Testis (tissue), 2 donors: ENCODE measurements at regions not wholly inside any gene's neighbourhood (a gene's known extent, or its start where the extent isn't known, plus 50 kb on each side); places are given as distances from the start of the nearest gene placed in this dataset.

Experiments
- DNase-seq: peaks from one replicate; pipeline ENCODE4 v3.0.0-alpha.2; 2019
- H3K27ac ChIP-seq, 2 donors: fragments of 200-600 bp; sonication (generic); one replicate each; pipeline ENCODE4 v1.5.1; 2019
- H3K27me3 ChIP-seq: fragments of 200-600 bp; sonication (generic); one replicate; pipeline ENCODE4 v1.5.1; 2019
- H3K36me3 ChIP-seq: fragments of 200-600 bp; sonication (generic); one replicate; pipeline ENCODE4 v1.5.1; 2017; ENCODE audit warnings: low read depth; ENCODE audit errors: missing control alignments
- H3K4me1 ChIP-seq: fragments of 200-600 bp; sonication (generic); one replicate; pipeline ENCODE4 v1.5.1; 2019
- H3K4me3 ChIP-seq, 2 donors: fragments of 200-600 bp; sonication (generic); one replicate each; pipeline ENCODE4 v1.5.1; 2017 to 2019
- H3K9me3 ChIP-seq: fragments of 200-600 bp; sonication (generic); one replicate; pipeline ENCODE4 v1.5.1; 2017
- CTCF ChIP-seq, 3 experiments: fragments of 450-650 bp in 2 of 3; fragments of 200-600 bp in 1 of 3; sonication (generic) in 1 of 3; IDR thresholded peaks; one replicate each; pipeline ENCODE4 v1.5.1; 2016 to 2019; ENCODE audit warnings: antibody characterized with exemption in 3 of 3, mild to moderate bottlenecking in 2 of 3, moderate library complexity in 1 of 3
- POLR2A ChIP-seq: fragments of 450-650 bp; IDR thresholded peaks from one replicate; pipeline ENCODE4 v1.6.1; 2017; ENCODE audit warnings: antibody characterized with exemption, mild to moderate bottlenecking, moderate library complexity
- WGBS, 2 donors: methylation state at CpG; one replicate each; pipeline ENCODE4 v1.1.5; 2018; 5-methylcytosine and 5-hydroxymethylcytosine counted together
- intact Hi-C: fragments of 100-400 bp; cut with DNase I; formaldehyde crosslinking; loops from one replicate; pipeline ENCODE4 v1.15.1; 2023; ENCODE audit warnings: low total_unique reads

DNA sequence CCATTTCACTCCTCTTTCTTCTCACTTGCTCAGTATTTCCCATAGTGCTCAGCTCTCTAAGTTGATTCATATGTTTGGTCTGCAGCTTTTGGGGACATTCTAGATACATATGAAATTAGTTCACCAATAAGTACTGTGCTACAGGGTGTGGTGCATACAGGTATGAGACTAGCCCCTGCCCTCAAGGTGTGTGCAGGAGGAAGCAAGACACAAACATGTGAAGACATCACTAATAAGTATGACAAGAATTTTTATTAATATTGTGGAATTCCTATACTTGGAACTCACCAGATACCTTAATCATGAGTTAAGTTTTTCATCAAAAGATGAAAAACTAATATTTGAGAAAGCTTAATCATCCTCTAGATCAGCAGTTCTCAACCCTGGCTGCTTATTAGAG, 505.2 kb downstream of the ZNF674 start:
- TF ChIP-seq POLR2A = no peak
- TF ChIP-seq CTCF (IDR thresholded peaks at IDR 0.05) = no peak
- Histone ChIP-seq H3K4me1 (no peaks in the 10 kb centered on the region), H3K4me3 (no peak overlapping the region), H3K27ac (no peak overlapping the region), H3K27me3 (no peaks in the 10 kb centered on the region), H3K36me3 (no peaks in the 10 kb centered on the region), H3K9me3 (no peaks in the 10 kb centered on the region)
- no peak for DNase-seq
- intact Hi-C loops = no loop called here

- Histone ChIP-seq H3K27ac (no peak overlapping the region), H3K36me3 (no peaks in the 10 kb centered on the region), H3K4me3 (no peak overlapping the region), H3K4me1 (no peaks in the 10 kb centered on the region), H3K9me3 (no peaks in the 10 kb centered on the region), H3K27me3 (no peaks in the 10 kb centered on the region)
- no peak for DNase-seq
- intact Hi-C loops = no loop called here
- no peak for TF ChIP-seq CTCF (IDR thresholded peaks at IDR 0.05)
- TF ChIP-seq POLR2A = no peak
- 68 to 82% methylated on average over 5 of the region's 5 CpGs for WGBS, 2 donors
These were observed 505.7 kb downstream of the ZNF674 start for GRCh38 chrX:46039526-46039925.

GRCh38 chrX:46036508-46036907, 508.7 kb downstream of the ZNF674 start:
- H3K9me3 ChIP-seq = no peaks in the 10 kb centered on the region
- H3K27me3 ChIP-seq = no peaks in the 10 kb centered on the region
- H3K4me1 ChIP-seq = no peaks in the 10 kb centered on the region
- H3K36me3 ChIP-seq = no peaks in the 10 kb centered on the region
- TF ChIP-seq CTCF (IDR thresholded peaks at IDR 0.05) = no peak
- no peak for TF ChIP-seq POLR2A
- 77 to 86% methylated on average over 1 of the region's 1 CpG for WGBS, 2 donors
- intact Hi-C loops = no loop called here
- H3K27ac ChIP-seq = no peak overlapping the region
- H3K4me3 ChIP-seq = no peak overlapping the region
- no peak for DNase-seq

DNA sequence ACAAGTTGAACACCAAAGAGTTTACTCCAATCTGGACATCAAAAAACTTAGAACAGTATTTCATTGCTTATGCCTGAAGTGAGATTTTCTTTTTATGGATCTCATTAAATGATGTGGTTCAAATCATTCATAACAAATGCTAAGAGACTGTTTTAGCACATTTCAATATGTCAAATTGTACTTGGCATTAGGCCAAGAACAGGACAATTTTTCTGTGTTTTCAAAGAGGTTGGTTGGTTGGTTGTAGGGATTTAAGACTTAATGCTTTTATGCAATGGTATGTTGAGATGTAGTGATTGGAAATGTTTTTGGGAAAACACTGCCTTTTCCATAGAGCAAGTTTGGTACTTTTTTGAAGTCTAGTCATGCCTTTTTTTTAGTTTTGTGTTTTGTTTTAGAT, 510.4 kb downstream of the ZNF674 start:
- Histone ChIP-seq H3K27ac (no peak overlapping the region), H3K9me3 (no peaks in the 10 kb centered on the region), H3K27me3 (no peaks in the 10 kb centered on the region), H3K4me3 (no peak overlapping the region), H3K36me3 (no peaks in the 10 kb centered on the region), H3K4me1 (no peaks in the 10 kb centered on the region)
- no peak for TF ChIP-seq POLR2A
- DNase-seq = no peak
- intact Hi-C loops = no loop called here

- Histone ChIP-seq H3K36me3 (no peaks in the 10 kb centered on the region), H3K4me3 (no peak overlapping the region), H3K4me1 (no peaks in the 10 kb centered on the region), H3K27me3 (no peaks in the 10 kb centered on the region), H3K9me3 (no peaks in the 10 kb centered on the region), H3K27ac (no peak overlapping the region)
- 86 to 91% methylated on average over 1 of the region's 1 CpG for WGBS, 2 donors
- intact Hi-C loops = no loop called here
- TF ChIP-seq CTCF (IDR thresholded peaks at IDR 0.05) = no peak
- TF ChIP-seq POLR2A = no peak
- DNase-seq = no peak
These were observed 515.4 kb downstream of the ZNF674 start for GRCh38 chrX:46029777-46030176.
